Activated CD4-positive, CD25-positive, alpha-beta regulatory T cell treated with anti-CD3 and anti-CD28 coated beads, Interleukin-2, amount 50 U/mL, for 24 hours (primary cell): ENCODE measurements at regions not wholly inside any gene's neighbourhood (a gene's known extent, or its start where the extent isn't known, plus 50 kb on each side); places are given as distances from the start of the nearest gene placed in this dataset.

ENCODE experiments used
- ATAC-seq, 2 donors: fragments of 150-1000 bp; cut with Tn5 transposase; one replicate each; pipeline ENCODE4 v1.10.0; 2021; ENCODE audit warnings: mild to moderate bottlenecking in 1 of 2, moderate library complexity in 1 of 2

DNA sequence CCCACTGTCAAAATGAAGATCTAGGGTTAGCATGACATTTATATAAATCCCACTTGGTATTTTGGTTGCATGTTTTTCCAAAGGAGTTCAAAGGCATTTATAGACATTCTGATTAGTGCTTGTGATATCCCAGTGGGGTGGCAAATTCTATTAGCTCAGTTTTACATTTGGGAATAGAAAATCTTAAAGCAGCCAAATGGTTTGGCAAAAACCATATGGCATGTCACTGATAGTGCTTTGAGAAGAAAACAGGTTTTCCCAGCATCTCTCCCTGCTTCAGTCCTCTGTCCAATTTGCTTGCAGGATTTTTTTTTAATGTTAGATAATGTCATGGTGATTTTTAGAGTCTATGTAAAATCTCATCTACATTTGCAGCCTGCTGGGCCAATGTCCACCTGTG is 225.1 kb upstream of the DIO3 start:
- ATAC-seq: no peak

DNA sequence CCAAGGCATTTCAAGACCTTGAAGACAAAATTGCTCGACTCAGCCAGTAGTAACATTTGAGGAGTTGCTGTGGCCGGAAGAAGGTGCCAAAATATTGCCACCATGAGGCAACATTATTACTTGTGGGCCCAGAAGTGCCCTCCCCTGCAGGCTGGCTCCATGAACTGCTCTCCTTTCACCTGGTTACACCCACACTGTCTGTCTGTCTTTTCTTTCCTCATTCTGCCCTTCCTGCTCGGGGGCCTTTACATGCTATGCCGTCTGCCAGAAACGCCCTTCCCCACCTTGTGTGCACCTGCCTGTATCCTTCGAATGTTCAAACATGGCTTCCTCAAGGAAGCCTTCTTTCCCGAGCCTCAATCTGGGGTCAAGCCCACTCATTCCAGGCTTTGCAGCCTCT is 224.2 kb upstream of the DIO3 start:
- ATAC-seq: no peak

DNA sequence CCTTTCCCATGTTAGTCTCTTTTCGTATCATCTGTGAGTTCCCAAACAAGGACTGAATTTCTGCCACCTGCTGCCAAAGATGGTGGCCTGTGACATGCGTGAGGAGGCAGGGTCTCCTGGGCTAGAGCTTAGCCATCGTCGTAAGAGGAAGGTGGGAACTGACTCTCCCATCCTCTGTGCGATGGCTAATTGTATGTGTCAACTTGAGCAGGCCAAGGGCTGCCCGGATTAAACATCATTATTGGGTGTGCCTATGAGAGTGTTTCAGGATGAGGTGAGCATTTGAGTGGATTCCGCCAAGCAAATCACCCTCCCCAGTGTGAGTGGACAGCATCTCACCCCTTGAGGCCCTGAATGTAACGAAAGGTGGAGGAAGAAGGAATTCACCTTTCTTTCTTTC is 220.7 kb upstream of the DIO3 start:
- ATAC-seq: no peak

DNA sequence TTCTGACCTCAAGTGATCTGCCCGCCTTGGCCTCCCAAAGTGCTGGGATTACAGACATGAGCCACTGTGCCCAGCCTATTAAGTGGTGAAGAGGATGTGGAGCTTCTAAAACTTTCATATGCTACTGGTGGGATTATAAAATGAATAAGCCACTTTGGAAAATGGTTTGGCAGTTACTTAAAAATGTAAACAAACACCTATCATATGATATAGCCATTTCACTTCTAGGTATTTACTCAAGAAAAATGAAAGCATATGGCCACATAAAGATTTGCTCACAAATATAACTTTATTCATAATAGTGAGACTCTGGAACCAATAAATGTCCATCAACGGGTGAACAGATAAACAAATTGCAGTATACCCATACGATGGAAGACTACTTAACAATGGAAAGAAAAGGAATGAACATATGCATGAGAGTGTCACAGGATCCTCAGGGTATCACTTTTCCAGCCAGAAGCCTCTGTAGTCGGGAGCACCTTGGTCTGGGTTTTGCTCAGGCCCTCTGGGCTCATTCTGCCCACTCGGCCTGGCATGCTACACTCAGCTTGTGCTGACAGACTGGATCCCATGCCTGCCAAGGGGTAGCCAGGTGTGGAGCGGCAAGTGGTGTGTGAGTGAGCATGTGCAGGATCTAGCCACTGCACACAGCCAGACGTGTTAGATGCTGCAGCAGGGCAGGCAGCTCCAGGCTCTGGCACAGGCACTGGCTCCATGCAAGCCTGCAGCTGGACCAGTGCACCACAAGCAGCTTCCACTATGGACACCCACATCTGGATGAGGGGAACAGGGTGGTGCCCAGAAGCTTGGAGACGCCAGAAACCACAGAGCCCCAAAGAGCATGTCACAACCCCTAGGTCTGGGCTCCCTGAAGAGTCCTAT is 213.2 kb upstream of the DIO3 start:
- ATAC-seq: no peak

DNA sequence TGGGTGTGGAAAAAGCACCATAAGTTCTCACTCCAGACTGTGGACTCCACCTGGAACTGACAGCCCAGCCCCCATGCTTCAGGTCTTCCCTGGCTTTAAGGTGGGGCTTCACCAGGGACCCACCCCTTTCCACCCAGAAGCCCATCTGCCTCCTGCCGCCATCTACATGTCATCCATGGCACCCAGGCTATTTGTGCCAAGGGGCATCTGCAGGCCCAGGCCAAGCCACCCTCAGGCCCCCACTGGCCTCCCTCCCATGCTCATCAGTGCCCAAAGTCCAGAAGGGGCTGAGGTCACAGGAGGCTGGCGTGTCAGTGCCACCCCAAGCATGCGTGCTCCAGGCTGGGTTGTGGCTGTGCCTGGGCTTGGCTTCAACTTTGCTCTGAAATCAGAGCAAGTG is 212.2 kb upstream of the DIO3 start:
- ATAC-seq: no peak

DNA sequence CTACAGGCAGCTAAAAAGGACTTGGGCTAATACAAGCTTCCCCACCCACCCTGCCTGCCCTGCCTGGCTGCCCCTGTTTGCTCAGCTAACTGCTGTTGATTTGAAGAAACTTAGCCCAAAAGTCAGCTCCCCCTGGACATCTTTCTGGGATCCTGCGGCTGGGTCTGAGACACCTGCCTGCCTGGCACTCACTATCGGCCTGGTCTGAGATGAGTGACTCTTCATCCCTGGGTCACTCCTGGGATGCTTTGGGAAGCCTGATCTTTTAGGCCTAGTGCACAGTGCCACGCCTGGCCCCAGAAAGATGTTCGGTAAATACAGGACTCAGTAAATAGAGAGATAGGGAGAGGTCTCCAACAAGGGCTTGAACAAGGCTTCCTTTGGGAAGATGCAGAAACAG is 211.3 kb upstream of the DIO3 start:
- ATAC-seq: no peak

DNA sequence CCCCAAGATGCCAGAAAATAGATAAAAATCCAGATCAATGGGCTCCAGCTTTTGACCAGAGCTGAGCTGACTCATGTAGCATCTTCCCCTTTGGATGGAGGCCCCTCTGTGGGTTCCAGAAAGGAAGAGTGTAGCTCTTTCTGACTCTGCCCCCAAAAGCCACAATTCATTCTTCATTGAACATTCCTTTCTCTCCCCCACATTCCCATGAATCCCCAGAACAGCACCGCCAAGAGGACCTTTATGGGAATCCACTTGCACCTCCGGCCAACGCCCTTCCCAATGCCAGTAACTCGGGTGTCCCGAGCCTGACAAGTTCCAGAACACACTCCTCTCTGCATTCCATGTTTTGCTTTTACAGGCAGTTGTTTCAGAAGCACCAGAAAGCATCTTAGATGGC is 210.6 kb upstream of the DIO3 start:
- no peak for ATAC-seq

DNA sequence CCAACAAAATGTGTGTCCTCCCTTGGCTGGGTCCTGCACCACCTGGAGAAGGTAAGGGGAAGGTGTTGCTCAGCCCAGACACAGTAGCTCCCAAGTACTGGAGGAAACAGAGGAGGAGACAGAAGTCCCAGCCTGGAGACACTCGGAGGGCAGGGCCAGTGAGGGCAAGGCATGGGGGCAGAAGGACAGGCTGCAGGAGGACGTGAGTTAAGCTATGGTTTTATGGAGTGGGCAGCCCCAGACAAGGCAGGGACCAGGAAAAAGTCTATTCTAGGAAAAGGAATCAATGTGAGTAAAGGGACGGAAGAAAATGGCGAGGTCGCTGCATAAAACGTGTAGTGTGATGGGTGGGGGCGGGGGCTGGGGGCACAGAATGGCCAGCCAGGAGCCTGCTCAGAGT is 210.1 kb upstream of the DIO3 start:
- no peak for ATAC-seq

DNA sequence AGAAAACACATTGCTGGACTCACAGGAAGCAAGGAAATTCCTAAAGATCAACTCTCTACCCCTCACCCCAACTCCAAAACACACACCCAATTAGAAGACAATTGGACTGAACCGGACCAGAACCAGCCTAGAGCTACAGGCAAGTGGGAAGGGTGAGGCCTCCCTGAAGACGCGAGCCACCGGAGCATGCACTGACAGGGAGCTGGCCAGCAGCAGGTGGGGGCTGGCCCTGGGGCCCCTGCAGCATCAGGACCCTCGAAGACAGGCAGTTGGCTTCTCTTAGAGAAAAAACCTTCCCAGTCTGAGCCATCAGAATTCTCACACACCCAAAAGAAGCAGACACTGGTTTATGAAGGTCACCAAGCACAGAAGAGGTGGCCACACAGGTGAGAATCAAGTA is 209.5 kb upstream of the DIO3 start:
- ATAC-seq: no peak

DNA sequence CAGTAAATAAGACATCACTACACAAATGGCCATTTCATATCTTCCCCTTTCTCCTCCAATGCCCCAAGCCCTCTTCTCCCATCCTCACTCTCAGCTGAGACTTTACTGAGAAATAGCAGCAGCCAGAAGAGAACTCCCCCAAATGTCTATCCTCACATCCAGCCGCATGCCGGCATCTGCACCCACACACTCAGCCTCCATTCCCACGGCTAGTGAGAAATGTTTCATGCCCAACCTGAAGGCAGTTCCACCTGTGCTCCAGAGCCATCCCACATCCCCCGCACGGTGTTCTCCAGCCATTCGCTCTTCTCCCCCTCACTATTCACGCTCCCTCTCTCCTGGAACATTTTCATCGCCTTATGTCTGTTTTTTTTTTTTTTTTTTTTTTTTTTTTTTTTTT is 208.7 kb upstream of the DIO3 start:
- no peak for ATAC-seq

DNA sequence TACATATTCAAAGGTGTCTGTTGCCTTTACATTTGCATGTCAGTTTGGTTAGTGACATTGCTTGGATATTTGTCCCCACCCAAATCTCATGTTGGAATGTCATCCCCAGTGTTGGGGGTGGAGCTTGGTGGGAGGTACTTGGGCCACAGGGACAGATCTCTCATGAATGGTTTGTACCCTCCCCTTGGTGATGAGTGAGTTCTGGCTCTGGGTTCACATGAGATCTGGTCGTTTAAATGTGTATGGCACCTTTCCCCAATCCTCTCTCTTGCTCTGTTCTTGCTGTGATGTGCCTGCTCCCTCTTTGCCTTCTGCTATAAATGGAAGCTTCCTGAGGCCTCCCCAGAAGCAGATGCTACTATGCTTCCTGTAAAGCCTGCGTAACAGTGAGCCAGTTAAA is 207.9 kb upstream of the DIO3 start:
- ATAC-seq: no peak

DNA sequence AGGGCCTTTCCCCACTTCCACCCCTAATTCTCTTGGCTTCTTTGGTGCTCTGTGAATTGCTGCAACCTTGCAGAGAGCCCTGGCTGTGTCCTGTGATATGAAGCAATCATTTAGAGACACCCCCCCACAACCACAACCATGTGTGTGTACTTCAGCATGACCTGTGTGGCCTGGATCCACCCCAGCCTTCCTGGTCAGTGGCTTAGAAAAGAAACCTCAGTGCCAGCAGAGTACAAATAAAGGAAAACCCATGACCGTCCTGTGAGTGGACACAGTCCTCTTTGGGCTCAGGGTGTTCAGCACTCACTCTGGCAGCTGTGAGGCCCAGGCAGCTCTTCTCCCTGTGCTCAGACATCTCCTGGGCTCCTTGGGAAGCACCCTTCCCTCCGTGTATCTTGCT is 206.6 kb upstream of the DIO3 start:
- ATAC-seq: no peak

DNA sequence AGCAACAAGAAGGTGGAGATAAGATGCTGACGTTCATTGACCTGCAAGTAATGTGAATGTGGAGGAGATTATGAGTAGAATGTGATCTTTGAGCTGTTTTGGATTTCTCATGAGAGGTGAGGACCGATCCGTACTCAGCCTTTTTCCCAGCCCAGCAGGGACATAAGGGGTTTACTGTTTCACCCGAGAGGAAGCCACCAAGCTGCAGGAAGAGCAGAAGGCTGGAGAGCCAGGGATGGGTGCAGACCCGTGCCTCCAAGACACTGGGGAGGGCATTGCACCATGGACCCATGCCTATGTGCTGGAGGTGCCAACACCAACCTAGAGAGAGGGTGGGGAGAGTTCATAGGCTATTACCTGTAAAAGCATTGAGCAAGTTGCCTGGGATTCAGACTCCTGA is 206.0 kb upstream of the DIO3 start:
- ATAC-seq: no peak

DNA sequence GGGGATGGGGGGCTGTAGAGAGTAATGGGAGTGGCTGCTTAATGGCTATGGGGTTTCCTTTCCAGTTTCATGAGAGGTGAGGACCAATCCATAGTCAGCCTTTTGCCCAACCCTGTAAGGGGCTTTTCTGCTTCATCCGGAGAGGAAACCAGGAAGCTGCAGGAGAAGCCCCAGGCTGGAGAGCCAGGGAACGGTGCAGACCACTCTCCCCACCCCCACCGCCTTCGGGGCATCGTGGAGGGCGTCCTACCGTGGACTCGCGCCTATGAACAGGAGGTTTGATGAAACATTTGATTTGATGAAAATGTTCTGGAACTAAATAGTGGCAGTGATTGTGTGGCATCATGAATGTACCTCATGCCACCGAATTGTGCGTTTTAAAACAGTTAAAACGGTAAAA is 204.3 kb upstream of the DIO3 start:
- no peak for ATAC-seq

DNA sequence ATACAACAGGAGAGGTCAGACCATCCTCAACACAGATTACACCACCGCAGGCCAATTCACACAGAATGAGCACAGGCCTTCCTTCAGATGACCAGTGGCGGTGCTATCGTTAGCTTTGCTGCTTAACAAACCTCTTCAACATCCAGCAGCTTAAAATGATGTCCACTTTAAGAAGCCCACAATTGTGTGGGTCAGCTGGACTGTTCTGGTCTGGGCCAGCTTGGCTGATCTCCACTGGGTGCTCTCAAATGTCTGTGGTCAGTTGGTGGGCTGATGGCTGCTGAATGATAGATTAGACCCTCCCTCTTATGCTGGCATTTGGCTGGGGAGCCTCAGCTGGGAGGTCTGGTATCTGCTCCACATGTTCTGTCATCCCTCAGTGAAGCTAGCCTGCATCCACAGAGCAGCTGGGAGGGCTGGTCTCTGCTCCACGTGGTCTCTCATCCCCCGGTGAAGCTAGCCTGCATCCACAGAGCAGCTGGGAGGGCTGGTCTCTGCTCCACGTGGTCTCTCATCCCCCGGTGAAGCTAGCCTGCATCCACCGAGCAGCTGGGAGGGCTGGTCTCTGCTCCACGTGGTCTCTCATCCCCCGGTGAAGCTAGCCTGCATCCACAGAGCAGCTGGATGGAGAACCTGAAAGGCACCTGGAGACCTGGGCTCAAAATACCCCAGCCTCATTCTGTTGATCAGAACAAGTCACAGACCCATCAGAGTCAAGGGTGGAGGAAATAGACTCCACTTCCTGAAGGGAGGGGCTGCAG is 203.6 kb upstream of the DIO3 start:
- ATAC-seq: no peak

DNA sequence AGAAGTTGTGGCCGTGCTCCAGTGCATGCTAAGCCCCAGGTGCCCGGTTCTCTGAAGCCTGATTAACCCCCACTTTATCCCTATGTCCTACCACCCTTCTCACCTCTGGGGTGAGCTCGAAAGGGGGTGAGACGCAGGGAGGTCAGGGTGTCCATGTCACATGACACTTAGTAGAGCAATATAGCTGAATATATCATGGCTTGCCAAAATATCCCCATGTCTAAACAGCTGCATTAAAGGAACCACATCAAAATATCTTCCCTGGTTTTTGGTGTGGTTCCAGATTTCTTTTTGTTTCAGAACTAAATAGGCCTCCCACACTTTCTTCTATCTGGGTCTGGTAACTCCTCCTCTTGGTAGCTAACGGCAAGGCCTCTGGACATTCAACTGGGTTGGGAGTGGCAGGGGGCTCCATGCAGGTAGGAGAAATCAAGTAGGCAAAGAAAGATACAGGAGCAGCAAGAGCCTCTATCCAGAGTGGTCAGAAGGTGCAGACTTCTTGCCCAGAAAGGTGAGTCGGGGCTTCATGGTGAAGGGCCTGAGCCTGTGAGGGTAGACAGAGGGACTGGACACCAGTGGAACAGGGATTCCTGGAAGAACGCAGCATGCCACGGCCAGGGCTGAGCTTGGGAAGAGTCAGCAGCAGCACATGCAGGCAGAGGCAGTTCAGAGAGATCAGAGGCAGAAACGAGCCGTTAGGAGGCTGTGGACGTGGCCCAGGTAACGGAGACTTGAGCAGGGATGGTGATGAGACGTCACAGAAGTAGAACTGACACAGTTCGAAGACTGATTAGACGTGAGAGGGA is 202.8 kb upstream of the DIO3 start:
- ATAC-seq: no peak

DNA sequence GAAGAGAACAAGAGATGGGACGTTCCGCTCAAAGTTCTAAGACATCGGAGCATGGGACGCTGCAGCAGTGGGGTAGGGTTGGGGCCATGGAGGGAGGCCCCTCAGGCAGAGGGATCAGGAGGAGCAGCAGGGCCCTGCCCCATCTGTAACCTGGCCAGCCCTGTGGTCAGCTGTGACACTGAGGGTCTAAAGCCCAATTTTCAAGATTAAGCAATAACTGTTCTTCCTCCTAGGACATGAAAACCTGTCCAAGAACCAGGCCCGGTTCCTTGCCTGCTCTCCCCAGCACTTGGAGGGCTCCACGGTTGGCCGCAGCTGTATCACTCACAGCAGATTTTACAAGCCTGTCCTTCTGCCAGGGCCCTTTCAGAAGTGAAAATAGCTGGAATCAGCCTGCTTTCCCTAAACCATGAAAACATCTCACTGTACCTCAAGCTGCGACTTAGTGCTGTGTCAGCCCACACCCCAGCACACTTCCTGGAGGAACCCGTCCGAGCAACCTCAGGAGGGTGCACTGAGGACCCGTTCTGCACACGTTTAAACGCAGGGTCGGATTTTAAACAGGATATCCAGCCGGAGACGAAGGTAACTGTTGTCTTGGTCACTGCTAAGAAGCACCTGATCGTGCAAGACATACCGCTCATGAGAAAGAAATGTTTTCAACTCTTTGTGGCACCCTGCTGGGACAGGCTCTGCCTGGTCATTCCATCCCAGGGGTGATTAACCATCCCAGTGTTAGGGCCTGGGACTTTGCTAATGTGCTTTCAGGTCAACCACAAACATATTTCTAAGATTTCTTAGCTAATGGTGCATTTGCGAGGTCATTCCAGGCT is 201.9 kb upstream of the DIO3 start:
- no peak for ATAC-seq

DNA sequence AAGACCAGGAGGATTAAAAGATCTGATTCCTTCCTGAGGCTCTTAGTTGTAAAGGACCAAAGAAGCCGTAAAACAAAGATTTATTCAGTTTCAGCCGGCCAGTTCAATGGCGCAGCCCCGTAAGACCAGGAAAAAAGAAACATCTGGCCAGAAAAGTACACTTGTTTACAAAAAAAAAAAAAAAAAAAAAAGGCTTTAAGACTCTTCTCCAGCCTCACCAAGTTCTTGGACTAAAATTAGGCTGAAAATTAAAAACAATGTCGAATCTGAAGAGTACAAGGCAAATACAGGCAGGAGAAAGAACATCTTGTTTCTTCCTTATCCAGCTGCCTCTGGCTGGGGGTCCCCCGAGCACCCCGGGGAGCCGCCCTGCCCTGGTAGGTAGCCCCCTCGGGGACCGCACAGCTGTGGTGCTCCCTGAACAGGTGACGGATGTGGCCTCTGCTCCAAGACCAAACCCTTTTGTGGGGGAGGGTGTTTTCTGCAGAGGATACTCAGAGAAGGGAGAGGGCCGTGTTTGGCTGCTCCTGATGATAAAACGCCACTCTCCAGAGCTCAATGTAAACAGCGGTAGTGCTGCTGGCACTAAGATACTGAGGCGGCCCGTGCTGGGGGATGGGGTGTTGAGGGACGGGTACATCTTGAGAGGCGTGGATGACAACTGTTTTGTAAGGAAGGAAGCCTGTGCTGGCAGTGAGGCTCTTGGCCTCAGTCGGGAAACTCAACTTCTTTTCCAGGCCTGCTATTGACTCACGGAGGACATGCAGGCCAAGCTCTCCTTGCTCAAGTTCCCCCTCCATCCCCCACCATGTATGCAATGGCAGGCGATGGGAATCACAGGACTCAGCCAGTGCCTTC is 201.0 kb upstream of the DIO3 start:
- ATAC-seq: no peak

DNA sequence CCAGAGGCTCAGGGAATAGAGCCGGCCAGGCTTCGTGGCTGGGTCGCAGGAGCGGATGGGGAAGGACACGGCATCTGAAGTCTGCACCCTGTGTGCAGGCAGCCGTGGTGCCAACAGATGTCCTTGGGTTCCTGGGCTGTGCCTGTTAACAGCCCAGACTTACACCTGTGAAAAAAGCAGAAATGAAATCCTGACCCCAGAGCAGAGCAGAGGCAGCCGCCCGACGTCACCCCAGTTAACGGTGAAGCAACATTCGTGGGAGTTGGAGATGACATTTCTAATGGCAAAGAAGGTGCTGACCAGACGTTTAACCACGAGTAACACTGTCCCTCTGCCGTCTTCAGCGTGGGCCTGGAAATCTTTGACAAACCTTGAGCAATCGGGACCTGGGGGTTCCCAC is 200.3 kb upstream of the DIO3 start:
- ATAC-seq: no peak

DNA sequence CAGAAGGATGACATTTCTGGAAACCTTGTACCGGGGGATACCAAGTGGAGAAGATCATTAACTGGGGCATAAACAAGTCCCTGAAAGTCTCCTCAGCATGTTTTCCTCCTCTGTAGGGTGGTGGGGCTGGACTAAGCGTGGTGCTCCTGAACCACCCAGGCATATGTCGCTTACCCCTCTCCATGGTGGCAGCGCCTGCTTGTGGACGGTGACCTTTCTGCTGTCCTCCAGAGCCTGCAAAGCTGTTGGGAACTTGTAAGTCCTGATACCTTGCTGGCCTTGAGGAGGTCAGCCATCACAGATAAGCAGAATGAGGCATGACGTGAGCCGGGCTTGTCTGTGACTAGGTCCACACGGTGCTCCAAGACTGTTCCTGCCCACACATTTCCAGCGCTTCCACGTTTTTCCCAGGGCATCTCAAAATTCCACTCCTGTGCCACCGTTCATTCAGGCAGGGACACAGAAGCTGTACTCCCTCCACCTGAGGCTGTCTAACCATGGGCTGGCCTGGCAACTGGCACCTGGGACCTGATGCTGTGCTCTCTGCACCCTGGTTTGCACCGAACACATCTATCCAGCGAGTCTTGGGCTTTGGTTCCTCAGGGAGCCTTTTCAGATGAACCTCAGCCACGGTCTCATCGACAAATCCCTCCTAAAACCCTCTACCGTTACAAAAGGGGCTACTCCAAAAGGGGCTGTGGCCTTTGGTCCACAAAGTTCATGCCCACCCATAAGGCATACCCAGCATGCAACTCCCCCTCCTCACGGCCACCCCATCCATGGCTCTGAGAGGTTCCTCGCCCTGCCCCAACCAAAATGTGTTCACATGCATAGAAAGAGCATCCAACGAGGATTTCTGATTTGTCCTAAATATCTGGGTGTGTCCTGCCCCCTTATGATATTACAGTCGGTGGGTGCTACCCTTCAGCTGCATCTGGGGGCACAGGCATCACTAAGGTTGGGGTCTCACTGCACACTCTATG is 199.6 kb upstream of the DIO3 start:
- no peak for ATAC-seq
